ENCODE measurements at regions not wholly inside any gene's neighbourhood (a gene's known extent, or its start where the extent isn't known, plus 50 kb on each side); places are given as distances from the start of the nearest gene placed in this dataset.
A peak's percentile ranks its signal among the peaks of the same experiment; 100 is the strongest.

DNA sequence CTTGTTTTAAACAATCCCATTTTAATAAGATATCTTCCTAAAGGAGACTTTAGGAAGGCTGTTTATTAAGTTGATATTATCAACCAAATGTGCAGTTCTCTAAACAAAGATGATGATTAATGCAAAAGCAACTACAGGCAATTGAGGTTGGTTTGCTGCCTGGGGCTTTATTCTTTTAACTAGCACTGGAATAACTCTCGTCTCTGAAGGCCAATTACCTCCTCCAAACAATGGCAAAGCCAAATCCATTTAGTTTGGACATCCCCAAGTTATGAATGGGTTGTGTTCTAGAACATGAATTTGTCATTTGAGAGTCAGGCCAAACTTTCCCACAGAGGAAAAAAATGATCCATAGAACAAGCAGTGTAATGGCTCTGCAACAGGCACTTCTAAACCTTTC lies 114.1 kb downstream of the SLC16A9 start:
- DNase-seq, result no peak

DNA sequence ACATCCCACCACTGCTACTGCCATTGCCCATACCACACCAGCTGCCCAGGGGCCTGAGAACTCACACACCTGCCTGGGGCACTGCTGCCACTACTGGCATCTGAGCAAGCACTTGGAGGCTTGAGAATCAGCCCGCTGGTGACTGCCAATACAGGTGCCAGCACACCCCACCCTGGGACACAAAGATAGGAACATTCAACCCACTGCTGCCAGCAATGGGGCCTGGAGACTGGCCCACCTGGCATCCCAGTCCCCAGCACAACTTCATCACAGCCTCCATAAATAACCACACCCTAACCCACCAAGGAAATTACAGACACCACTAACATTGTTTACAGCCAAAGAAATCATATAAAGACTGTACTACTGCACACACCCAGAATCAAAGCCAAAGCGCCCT lies 115.9 kb downstream of the SLC16A9 start:
- DNase-seq, result no peak

DNA sequence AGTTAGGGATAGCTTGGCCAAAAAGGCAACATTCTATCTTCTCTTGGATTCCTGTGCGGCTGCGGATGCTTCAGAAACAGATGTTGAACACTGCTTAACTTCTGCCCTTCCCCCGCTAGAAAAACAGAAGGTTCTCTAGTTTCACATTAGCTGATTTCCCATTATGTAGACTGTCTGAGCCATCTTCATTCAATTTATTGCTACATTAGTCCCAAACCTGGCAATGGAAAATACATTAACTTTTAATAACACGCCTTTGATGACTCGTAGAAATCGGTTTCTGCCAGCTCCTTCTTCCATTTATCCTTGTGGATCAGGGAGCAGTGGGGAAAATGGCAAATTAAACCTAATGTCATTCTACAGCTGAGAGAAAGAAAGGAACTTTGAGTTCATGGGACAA lies 119.9 kb downstream of the SLC16A9 start:
- DNase-seq, result no peak

DNA sequence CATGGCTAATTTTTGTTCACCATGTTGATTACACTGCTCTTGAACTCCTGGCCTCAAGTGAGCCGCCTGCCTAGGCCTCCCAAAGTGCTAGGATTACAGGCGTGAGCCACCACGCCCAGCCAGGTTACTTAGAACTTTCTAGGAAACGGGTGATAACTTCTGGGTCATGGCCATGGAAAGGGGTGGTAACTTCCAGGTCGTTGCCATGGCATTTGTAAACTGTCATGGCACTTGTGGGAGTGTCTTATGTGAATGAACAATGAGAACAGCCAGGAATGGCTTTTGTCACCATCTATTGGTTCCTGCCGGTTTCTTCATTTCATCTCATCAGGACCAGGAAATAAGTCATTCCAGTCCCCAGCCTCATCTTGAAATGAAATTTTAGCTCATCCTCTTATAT lies 120.9 kb downstream of the SLC16A9 start:
- DNase-seq, result no peak

DNA sequence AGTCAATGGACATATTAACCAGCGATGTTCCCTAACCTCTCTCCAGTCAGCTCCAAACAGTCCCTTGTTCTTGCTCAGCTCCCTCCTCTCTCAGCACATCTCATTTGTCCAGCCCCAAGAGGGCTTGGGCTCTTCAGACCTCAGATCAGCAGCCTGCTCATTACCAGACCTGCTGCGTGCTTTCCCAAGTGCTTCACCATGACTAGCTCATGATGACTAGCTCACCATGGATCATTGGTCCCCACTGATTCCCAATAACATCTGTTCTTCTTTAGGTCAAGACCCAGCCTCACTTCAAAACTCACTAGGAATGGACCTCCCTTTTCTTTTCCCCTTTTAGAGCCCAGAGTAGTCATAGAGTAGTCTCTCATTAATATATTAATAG lies 121.9 kb downstream of the SLC16A9 start:
- no peak for DNase-seq

DNA sequence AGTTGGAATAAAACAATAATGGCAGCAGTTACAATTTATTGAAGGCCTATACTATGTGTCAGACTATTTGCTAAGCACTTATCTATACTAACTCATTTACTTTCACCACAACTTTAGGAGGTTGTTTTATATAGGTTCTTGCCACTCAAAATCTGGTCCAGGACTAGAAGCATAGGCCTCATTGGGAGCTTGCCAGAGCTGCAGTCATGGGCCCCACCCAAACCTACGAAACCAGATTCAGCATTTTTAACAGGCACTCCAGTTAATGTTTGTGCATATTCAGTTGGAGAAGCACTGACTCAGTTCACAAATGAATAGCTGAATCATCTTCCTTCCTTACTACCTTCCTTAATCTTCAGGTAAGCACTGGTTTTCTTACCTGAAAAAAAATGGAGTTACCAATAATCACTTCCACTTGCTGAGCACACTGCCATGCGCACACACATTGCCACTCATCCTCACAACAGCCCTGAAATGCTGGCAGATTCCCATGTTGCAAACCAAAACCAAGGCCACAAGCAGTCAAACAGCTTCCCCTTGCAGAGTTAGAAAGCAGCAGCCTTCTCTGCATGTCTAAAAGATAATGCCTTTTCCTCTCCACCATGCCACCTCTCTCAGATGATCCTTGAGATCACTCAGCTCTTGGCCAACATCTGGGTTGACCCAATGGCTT lies 122.4 kb downstream of the SLC16A9 start:
- DNase-seq, result no peak

DNA sequence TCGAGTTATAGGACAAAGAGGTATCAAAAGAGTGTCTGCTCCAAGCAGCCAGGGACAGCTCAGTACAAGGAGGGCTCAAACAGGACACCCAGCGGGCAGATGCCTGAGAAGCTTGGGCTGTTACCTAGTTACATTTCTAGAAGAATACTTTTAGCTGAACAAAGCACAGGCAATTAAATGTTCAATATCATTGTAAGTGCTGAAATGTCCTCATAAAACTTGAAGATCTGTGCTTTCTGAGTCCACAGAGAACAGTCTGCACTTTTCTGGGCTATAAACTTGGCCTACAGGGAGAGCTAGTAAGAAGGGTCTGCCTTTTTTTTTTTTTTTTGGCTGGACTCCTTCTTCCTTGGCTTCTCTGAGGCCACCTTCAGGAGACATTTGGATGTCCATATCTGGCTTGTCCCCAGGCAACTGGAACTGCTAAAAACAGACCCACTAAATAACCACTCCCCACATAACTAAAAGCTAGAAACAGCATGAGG lies 123.2 kb downstream of the SLC16A9 start:
- DNase-seq, result no peak

DNA sequence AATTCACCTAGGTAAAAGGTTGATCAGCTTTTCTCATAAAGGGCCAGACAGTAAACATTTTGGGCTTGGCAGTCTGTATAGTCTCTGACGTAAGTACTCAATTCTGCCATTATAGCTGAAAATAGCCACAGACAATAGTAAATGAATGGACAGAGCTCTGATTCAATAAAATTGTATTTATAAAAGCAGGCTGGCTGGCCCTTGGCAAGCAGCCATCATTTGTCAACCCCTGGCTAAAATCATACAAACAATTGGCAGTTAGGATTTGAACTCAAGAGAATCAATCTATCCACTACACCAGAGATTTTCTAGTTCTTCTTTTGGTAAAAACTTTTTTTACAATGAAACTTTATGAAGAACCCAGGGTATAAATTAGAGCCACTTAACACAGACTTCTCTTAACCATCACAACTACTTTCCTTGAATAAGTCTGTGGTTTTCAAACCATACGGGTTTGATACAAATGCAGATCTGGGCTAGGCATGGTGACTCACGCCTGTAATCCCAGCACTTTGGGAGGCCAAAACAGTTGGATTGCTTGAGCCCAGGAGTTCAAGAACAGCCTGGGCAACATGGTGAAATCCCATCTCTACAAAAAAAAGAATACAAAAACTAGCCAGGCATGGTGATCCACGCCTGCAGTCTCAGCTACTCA lies 124.5 kb downstream of the SLC16A9 start:
- DNase-seq, result no peak

DNA sequence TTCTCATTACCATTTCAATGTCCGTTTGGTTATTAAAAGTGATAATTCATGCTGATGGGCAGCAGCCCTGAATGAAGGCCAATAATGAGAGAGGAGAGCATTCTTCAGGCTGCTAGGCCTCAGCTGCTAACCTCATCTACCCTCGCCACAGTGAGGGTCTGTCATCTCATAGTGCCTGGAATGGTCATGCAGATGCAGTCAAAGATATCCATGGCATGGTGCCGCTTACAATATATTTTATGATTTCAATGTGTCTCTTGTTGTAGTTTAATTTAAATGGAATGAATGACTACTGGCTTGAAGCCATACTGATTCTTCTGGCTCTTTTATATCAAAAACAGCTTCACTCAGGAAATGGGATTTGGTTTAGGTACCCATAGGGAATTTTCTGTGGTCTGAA lies 126.9 kb downstream of the SLC16A9 start:
- no peak for DNase-seq

DNA sequence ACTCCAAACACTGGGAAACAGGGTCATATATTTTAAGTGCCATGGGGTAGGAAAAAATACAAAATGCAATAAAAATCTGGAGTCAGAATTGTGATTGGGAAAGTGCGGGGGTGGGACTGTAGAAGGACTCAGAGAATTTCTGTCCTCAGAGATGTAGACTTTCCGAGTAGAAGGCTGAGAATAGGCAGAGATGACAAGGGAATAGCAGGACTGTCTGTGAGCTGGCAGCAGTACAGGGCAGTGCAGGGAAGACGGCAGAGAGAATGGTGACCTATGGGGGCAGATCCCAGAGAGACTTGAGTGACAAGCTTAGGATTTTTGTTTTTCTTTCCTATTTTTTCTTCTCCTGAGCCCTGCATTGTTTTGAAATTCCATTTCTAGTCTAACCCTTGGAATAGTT lies 127.6 kb downstream of the SLC16A9 start:
- DNase-seq, result no peak

DNA sequence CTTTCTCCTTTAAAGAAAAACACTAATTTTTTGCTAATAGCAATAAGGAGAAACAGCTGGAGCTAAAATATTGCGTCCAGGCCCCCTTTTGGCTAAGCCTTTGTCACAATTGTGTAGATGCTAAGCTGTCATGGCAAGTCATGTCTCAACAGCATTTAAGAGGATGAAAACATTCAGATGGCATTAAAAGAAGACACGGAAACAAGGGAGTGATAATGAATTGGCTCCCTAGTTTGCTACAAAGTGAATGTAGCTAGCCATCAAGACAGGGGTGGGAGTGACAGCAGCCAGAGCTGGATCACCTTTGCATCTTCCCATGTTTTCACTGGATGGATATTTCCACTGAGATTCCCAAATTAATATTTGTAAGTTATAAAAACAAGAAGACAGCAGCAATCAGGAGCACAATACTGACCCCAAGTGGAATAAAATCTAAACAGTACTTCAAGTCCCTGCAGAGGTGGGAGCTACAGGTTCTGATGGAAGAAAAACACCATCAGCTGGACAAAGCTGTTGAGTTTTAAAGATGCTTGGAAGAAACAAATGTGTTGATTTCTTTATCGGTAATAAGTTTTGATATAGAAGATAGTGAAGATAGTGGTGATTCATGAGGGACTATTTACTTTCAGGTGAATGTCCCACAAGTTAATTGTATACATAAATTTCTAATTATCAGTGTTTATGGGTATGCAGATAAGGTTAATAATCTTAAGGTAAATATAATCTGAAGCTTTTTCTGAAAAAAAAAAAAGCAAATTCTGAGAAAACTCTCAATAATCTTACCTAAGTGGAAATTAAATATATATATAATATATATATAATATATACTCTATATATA lies 129.4 kb downstream of the SLC16A9 start:
- no peak for DNase-seq

DNA sequence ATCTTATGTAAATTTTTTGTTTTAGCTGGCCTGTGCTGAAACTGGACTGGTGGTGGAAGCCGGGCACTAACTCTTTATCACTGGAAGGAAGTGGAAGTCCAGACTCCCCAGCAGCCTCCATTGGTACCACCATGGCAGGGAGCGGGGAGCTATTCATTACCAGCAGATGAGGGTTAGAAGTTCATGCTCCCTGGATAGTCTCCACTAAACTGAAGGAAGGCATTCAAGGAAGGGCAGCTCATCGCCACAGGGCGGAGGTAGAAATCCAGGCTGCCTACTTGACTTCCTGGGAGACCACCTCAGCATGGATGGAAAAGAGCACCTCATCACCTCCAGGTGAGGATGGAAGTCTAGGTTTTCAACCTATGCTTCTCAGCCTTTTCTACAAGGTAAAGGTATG lies 130.9 kb downstream of the SLC16A9 start:
- DNase-seq, result no peak

DNA sequence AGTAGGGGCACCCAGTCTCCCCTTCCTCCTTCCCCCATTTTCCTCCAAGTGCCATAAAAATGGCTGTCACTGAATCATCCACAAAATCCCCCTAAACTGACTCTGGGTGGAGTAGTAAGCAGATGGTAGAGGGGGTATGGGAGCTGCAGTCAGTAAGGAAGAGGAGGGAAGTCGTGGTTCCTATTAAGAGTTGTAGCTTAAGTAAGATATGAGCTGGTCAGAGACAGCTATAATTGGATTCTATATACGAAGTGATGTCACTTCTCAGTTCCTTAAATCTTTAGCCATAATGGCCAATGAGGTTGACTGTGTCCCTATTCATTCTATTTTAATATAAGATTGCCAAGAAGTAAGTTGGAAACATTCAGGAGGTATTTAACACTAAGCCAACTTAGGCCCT lies 131.7 kb downstream of the SLC16A9 start:
- no peak for DNase-seq

DNA sequence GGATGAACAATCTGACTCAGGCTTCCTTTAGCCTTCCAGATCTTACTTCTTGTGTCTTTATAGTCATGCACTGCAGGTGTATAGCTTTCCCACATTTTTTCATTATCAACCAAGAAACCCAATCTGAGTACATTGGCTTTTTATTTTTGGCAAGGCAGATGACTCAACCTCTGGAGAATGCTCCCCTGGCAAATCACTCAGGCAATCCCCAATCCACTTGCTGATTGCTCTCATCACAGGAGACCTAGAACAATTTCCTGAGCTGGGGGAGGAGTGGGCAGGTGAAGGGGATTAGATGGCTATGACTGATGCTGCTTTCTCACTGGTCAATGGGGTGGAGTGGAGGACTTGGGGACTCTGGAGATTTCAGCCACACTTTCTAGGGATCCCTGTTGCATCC lies 134.4 kb downstream of the SLC16A9 start:
- no peak for DNase-seq

DNA sequence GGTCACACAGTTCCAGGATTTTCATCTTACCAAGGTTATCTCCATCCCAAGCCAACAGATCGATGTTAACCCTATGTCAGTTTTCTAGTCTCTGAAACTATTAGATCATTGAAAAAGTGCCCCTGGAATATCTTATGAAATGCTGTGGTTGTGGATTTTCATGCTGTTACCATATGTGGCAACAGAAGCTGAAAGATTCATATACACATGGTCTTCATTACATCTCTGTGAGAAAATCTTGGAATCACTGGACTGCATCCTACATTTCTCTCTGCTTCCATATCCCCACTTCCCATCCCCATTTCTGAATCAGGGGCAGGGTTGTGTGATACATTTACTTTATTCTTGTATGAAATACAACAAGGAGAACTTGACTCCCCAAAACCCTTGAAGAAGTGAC lies 146.1 kb downstream of the SLC16A9 start:
- DNase-seq, result no peak

DNA sequence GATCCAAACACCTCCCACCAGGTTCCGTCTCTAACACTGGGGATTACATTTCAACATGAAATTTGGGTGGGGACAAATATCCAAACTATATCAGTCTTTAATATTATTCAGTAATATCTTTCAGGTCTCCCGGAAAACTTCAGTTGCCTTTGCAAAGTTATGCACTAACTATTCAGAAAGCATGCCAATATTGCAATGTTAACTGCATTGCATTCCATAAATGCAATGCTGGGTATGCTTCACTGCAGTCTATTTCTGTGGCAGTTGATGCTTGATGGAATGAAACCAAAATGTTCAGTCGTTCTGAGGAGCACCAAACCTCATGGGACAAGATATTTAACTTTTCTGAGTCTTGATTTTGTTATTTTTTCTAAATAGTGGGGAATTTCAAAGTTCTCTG lies 147.5 kb downstream of the SLC16A9 start:
- DNase-seq, result no peak

DNA sequence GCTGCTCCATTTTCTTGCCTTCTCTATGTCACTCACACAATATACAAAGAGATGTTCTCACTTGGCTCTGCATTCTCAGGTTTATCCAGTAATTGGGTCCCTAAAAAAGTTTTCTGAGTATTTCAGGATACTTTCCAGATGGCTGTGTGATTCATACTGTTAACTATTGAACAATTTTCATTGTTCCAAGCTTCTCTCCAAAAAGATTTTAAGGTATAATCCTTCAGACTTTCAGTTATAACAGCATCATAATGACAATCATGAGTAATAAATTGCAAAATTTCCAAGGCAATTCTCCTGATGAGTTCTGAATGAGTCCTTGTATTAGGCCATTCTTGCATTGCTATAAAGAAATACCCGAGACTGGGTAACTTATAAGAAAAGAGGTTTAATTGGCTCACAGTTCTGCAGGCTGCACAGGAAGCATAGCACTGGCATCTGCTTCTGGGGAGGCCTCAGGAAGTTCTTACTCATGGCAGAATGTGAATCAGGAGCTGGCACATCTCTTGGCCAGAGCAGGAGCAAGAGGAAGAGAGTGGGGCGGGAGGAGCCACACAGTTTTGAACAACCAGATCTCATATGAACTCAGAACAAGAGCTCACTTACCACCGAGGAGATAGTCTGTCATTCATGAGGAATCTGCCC lies 148.1 kb downstream of the SLC16A9 start:
- no peak for DNase-seq

DNA sequence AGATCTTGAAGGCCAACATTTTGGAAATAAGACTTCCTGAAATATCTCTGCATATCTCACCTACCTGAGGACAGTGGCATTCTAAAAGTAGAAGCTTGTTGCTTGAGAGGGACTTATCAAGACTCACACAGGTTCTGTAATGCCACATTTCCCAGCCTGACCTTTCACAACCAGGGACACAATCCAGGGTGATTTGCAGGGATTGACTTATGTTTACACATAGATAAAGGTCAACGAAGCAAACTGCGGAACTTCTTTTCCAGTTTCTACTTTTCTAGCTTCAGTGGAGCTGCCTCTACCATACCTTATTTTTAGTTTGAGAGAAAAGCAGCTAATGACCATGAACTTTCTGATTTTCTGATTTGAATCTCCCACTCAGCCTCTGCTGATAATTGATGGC lies 148.7 kb downstream of the SLC16A9 start:
- no peak for DNase-seq

DNA sequence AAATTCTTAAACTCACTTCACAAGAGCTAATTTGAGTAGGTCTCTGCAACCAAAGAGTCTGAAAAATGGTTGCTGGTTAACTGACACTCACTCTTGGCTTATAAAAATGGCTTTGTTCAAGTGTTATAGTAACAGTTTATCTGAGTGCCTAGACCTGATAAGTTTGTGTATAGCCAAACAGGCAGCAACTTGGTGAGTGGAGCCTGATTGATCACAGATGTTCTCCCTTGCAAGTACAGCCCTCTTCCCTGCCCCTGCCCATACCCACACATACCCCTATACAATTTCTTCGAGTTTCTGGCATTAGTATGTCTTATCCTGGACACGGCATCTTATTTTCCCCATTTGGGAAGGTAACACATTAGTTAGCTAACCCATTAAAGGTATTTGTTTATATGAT lies 149.5 kb downstream of the SLC16A9 start:
- DNase-seq, result no peak

DNA sequence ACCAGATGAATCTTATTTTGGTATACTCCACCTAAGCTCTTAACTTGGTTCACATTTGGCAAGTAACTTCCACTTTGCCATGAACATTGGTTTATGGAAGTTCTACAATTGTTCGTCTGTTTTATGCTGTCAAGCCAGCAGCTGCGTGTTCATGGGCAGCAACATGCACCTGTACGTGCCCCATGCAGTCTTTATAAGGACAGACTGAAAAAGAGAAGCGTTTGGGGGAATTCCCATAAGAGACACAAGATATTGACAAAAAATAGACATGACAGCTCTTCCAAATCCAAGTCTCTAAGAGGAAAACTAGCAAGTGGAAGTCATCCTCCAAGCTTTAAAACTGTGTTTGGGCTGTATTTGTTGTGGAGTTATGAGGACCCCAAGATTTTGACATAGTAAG lies 151.6 kb downstream of the SLC16A9 start:
- no peak for DNase-seq

DNA sequence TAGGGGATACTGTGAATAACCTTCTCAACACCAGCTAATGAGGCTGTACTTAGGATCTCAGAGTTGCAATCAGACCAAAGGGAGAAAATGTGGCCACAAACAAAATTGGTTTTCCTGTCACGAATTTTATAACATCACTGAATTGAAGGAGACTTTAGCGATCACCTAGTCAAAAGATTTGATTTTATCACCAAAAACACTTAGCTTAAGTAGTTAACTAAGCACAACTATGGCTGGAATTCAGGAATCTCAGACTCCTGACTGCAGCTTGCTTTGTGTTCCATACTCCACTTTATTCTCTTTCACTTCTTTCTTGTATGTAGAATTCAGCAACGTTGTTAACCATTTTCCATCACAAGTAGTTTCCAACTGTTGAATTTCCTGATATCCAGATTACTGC lies 152.0 kb downstream of the SLC16A9 start:
- DNase-seq, result no peak

DNA sequence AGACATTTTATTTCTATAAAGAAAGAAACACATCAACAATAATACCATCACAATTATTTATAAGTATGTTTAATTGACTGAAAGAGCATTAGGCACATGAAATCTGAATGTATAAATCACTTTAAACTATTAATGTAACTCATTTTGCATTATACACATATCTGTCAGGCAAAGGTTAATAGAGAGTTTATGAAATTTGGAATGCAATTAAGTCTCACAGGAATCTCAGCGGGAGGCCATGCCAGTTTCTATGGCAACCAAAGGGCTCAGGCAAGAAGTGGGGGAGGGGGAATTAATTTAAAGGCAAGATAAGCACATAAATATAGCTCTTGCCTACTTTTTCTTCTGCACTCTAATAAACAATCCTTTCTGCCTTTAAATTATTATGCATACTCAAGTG lies 152.6 kb downstream of the SLC16A9 start:
- DNase-seq, result peak; percentile 1

DNA sequence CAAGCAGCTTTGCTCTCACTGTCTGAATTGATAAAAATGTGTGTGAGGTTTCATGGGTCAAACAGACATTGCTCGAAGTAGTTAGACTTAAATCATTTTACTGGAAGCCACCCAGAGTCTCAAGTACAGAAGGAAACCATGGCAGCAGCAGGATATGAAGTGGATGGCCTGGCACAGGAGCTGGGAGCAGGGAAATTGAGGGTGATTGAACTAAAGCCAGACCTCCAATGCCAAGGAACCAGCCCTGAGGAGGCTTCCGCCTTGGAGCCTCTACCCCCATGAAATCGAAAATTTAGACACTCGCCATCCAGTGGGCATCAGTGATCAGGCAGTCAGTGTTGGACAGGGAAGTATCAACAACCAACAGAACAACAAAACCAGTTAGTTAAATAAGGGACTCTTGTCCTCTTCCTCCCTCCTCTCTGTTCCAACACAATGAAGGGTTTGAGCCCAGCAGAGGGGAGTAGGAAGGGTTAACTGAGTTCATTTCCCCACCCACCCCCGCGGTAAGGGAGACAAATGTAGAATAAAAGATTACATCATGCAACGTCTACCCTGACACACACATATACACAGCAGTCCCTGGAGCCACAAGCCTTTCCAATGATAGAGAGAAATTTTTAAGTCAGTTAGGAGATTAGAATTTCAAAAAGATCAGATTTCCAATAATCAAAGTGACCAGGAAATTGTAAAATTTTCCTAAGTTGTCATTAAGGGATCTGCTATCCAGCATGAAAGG lies 156.3 kb downstream of the SLC16A9 start:
- DNase-seq, result no peak
